K562 (cell line): ENCODE measurements at regions not wholly inside any gene's neighbourhood (a gene's known extent, or its start where the extent isn't known, plus 50 kb on each side); places are given as distances from the start of the nearest gene placed in this dataset.
A peak's percentile ranks its signal among the peaks of the same experiment; 100 is the strongest.

ENCODE experiments used
- ATAC-seq: fragments of 200-7000 bp; cut with Tn5 transposase; 3 replicates; pipeline ENCODE4 v1.9.1; 2020; ENCODE audit warnings: moderate library complexity
- BruUV-seq: library from RNA; stranded (reverse); fragments of 400-500 nt; replicated peaks from 2 replicates; lab custom pipeline; 2021; lab: Mats Ljungman, UMichigan
- CTCF ChIA-PET: fragments of 300-600 bp; formaldehyde crosslinking; extraction: SDS; loops from one replicate; lab custom pipeline; 2021; ENCODE audit warnings: low intra/inter-chr PET ratio; lab: Yijun Ruan, JAX
- POLR2A ChIA-PET: fragments of 300-600, 350-650 bp; sonication (Branson Sonifier 250); formaldehyde crosslinking; extraction: SDS; loops from one replicate; lab custom pipeline; 2021; ENCODE audit warnings: antibody characterized with exemption, inconsistent platforms; lab: Yijun Ruan, JAX
- DNase-seq, 4 experiments: peaks; one replicate each; pipeline versions ENCODE4 v3.0.0 to v3.0.0-alpha.2; 2011 to 2018; ENCODE audit warnings: low spot score in 3 of 4, mixed read lengths in 3 of 4; ENCODE audit errors: extremely low read depth in 1 of 4
- FAIRE-seq: peaks from 2 replicates; lab custom pipeline; 2011; peaks lifted over from hg19 to GRCh38; lab: Jason Lieb, UNC
- H2AFZ ChIP-seq: 2 replicates; pipeline ENCODE4 v1.6.0; 2011; ENCODE audit warnings: low read depth, low read length, control low read depth, inconsistent platforms
- H3K27ac ChIP-seq: fragments of 200-600 bp; 3 replicates; pipeline ENCODE4 v1.8.0; 2011; ENCODE audit warnings: low read depth, mild to moderate bottlenecking, control low read depth, inconsistent platforms, low read length, moderate library complexity, mixed read lengths; ENCODE audit errors: extremely low read depth
- H3K27me3 ChIP-seq, 2 experiments: fragments of 300-600 bp in 1 of 2; 2 replicates in 1 of 2; 3 replicates in 1 of 2; pipeline versions ENCODE4 v1.6.0 to v1.8.0; 2011; ENCODE audit warnings: inconsistent platforms in 2 of 2, low read length in 2 of 2, mild to moderate bottlenecking in 1 of 2, mixed read lengths in 1 of 2, moderate library complexity in 1 of 2; ENCODE audit not compliant: control insufficient read depth in 2 of 2, insufficient read depth in 2 of 2
- H3K36me3 ChIP-seq: fragments of 300-600 bp; 3 replicates; pipeline ENCODE4 v1.8.0; 2011; ENCODE audit warnings: mild to moderate bottlenecking, low read length, inconsistent platforms; ENCODE audit not compliant: control insufficient read depth, insufficient read depth
- H3K4me1 ChIP-seq, 2 experiments: fragments of 200-600 bp in 1 of 2; replicated peaks in 1 of 2; 2 replicates in 1 of 2; 3 replicates in 1 of 2; pipeline versions ENCODE4 v1.5.1 to v1.8.0; 2011; ENCODE audit warnings: inconsistent platforms in 2 of 2, low read length in 2 of 2, mild to moderate bottlenecking in 1 of 2, mixed read lengths in 1 of 2, moderate library complexity in 1 of 2; ENCODE audit not compliant: control insufficient read depth in 2 of 2, insufficient read depth in 2 of 2
- H3K4me2 ChIP-seq: 2 replicates; pipeline ENCODE4 v1.6.1; 2011; ENCODE audit warnings: low read length, control low read depth, inconsistent platforms, mixed read lengths; ENCODE audit not compliant: insufficient read depth
- H3K4me3 ChIP-seq: fragments of 200-600 bp; sonication (generic), shearing (Covaris generic); 2 replicates; pipeline ENCODE4 v1.5.1; 2016; ENCODE audit warnings: control low read depth, inconsistent platforms
- H3K79me2 ChIP-seq: fragments of 200-600 bp; 3 replicates; pipeline ENCODE4 v1.8.0; 2011; ENCODE audit warnings: low read length, inconsistent platforms; ENCODE audit not compliant: control insufficient read depth, insufficient read depth
- H3K9ac ChIP-seq, 2 experiments: 2 replicates each; pipeline versions ENCODE4 v1.6.0 to v1.6.1; 2011; ENCODE audit warnings: low read depth in 2 of 2, low read length in 2 of 2, control low read depth in 1 of 2, inconsistent platforms in 1 of 2, mild to moderate bottlenecking in 1 of 2, mixed read lengths in 1 of 2; ENCODE audit not compliant: insufficient read depth in 1 of 2
- H3K9me1 ChIP-seq: one replicate; pipeline ENCODE4 v1.6.0; 2011; ENCODE audit warnings: inconsistent platforms, mild to moderate bottlenecking, low read length, moderate library complexity; ENCODE audit not compliant: control insufficient read depth, insufficient read depth
- H3K9me3 ChIP-seq: replicated peaks from 2 replicates; pipeline ENCODE4 v1.5.1; 2011; ENCODE audit warnings: low read depth, low read length, inconsistent platforms; ENCODE audit not compliant: control insufficient read depth, insufficient read depth
- H4K20me1 ChIP-seq: replicated peaks from 2 replicates; pipeline ENCODE4 v1.6.1; 2011; ENCODE audit warnings: low read length, inconsistent platforms, mixed read lengths; ENCODE audit not compliant: control insufficient read depth, insufficient read depth
- AFF4 ChIP-seq: sonication (generic); formaldehyde crosslinking; IDR thresholded peaks from 2 replicates; pipeline ENCODE4 v1.8.0; 2023; ENCODE audit warnings: mild to moderate bottlenecking, missing genetic modification reagents
- HCFC1 ChIP-seq: IDR thresholded peaks from 2 replicates; pipeline ENCODE4 v1.6.1; 2012; ENCODE audit warnings: low read depth, low read length, improper control_type of control experiment
- MAX ChIP-seq: sonication (generic); formaldehyde crosslinking; IDR thresholded peaks from 2 replicates; pipeline ENCODE4 v1.9.0; 2022; ENCODE audit warnings: mild to moderate bottlenecking, missing genetic modification reagents
- ZNF143 ChIP-seq: sonication (generic); formaldehyde crosslinking; IDR thresholded peaks from 2 replicates; pipeline ENCODE4 v1.9.0; 2022; ENCODE audit warnings: mild to moderate bottlenecking, missing genetic modification reagents
- WGBS: fragments of 100-300 bp; shearing (Covaris generic); methylation state at CpG from one replicate; pipeline ENCODE4 v1.1.6; 2016; ENCODE audit warnings: low coverage, mixed read lengths; ENCODE audit not compliant: insufficient coverage; ENCODE audit errors: missing lambda C conversion rate; 5-methylcytosine and 5-hydroxymethylcytosine counted together
- in situ Hi-C: fragments of 300-500 bp; cut with MboI; formaldehyde crosslinking; loops from 4 replicates; pipeline ENCODE4 v1.15.0; 2018; ENCODE audit warnings: inconsistent platforms, mixed read lengths
- intact Hi-C: fragments of 100-400 bp; cut with micrococcal nuclease; formaldehyde crosslinking; loops from 2 replicates; pipeline ENCODE4 v1.14.2; 2022

GRCh38 chrX:40392599-40392998 is 188.2 kb upstream of the ATP6AP2 start:
- Histone ChIP-seq H3K4me1 (no peaks in the 10 kb centered on the region), H3K36me3 (no peaks in the 10 kb centered on the region), H2AFZ (0 out of 2 replicates have a peak overlapping the region, but pooled peaks have one; percentile 17), H3K9ac (no peak overlapping the region), H3K27me3 (no peaks in the 10 kb centered on the region), H3K4me2 (no peak overlapping the region), H3K9me3 (no peaks in the 10 kb centered on the region), H3K9me1 (no peaks in the 10 kb centered on the region), H3K27ac (no peak overlapping the region), H3K79me2 (no peaks in the 10 kb centered on the region), H4K20me1 (no peaks in the 10 kb centered on the region), H3K4me3 (no peak overlapping the region)
- intact Hi-C loops (no loop called here), in situ Hi-C loops (no loop called here)
- DNase-seq (no peak), ATAC-seq (peak; percentile 75), FAIRE-seq (peak; percentile 49)
- WGBS: 13% methylated on average over 2 of the region's 2 CpGs
- POLR2A ChIA-PET: interaction anchor here (0.6 to 1.4 kb wide), 2 partner anchors 10 to 22 kb away, joined by 3 to 6 read pairs; no protein-coding TSS in a partner anchor
- BruUV-seq: no TSS peak
- TF ChIP-seq HCFC1 (peak; percentile 66), AFF4 (CRISPR knock-in tag) (no peak), ZNF143 (peak; percentile 71), MAX (CRISPR knock-in tag) (no peak)
- CTCF ChIA-PET: no interaction called here
